SHP77 (cell line): ENCODE measurements at regions not wholly inside any gene's neighbourhood (a gene's known extent, or its start where the extent isn't known, plus 50 kb on each side); places are given as distances from the start of the nearest gene placed in this dataset.
"Not testable (repeated sequence)": the region's sequence is repeated elsewhere in the genome, so short reads cannot be mapped to it uniquely, and the experiment has no call there.

Experiments used
- DNase-seq, 2 experiments: peaks; one replicate each; lab custom pipeline; 2025; lab: John Stamatoyannopoulos, UW

DNA sequence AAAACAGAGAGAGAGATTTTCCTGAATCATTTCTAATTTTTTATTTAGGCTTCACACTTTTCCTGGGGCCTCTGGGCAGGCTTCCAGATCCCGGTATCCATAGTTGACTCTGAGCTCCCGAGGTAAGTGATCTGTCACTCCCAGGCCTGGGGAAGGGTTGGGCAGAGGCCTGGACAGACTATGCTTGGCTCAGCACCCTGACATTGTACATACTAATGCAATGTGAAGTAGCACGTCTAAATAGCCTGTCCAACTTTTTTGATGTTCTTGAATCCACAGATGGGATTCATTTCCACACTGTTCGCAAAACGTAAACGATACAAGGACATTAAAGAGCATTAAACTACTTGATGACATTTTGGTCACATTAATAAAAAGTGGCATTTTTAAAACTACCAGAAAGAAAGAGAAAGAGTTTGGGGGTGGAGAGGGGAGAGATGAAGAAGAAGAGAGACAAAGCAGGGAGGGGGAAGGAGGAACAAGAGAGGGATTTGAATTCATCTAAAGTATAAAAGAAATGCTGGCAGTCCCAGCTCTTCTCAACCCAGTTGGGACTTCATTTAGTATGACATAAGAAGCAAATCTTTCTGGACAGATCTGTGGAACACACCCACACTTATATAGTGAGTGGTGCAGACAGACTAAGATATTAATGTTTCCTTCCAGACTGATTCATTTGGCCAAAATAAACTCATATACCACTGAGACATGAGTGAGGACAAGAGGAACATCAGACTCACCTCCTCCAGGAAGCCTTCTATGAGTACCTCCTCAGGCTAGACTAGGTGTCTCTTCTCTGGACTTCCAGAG lies 514.2 kb downstream of the SOX6 start:
- no peak for DNase-seq

DNA sequence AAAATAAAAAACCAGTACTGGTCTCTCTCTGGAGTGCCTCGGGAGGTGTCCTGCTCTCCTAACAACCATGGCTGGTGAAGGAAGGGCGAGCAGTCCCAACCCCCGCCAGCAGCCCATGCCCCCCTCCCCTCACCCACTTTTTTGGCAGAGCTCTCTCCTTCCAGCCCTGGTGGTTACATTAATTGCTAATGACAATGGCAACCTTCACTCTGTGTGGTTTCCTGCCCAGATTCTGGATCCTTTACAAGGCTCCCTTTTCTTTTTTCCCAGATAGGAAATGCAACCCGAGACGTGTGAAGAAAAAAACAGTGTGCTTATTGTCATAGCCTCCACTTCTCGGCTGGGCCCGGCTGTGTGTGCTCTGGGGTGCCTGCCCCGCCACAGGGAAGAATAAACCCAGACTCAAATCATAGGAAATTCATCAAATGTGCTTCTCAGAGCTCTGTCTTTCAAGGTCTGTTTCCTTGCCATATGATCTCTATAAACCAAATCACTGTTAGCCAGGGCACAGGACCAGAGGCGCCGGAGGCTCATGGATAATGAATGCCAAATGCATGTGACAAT lies 513.0 kb downstream of the SOX6 start:
- DNase-seq, result no peak

- no peak for DNase-seq
Measured at GRCh38 chr11:15845261-15845660, 511.1 kb downstream of the SOX6 start.

DNA sequence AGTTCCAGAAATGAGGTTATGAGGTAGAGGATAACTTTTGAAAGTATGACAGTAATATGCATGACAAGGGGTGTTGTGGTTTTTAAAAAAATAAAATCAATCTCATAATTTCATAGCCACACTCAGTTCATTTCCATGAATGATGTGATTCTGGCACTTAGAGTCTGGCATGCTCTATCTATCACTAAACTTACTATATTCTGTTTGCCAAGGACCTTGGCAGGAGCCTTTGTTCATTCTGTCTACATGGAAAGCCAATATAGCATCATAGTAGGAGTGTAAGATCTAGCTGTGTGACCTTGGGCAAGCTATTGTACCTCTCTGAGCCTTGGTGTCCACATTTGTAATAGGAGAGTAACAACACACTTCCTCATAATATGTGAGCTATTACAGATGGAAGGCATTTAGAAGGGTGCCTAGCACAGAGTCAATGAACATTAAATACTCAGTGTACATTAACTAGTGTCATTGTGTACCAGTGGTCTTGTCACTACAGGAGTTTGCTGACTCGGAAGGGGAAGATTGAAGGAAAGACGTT lies 507.6 kb downstream of the SOX6 start:
- DNase-seq, result no peak

GRCh38 chr11:15849257-15849656 lies 507.1 kb downstream of the SOX6 start:
- no peak for DNase-seq

- not testable (repeated sequence) for DNase-seq
Measured at GRCh38 chr11:15850335-15850734, 506.0 kb downstream of the SOX6 start.

GRCh38 chr11:15851051-15851498 lies 505.3 kb downstream of the SOX6 start:
- no peak for DNase-seq

GRCh38 chr11:15852179-15852578 lies 504.2 kb downstream of the SOX6 start:
- DNase-seq, result no peak

DNA sequence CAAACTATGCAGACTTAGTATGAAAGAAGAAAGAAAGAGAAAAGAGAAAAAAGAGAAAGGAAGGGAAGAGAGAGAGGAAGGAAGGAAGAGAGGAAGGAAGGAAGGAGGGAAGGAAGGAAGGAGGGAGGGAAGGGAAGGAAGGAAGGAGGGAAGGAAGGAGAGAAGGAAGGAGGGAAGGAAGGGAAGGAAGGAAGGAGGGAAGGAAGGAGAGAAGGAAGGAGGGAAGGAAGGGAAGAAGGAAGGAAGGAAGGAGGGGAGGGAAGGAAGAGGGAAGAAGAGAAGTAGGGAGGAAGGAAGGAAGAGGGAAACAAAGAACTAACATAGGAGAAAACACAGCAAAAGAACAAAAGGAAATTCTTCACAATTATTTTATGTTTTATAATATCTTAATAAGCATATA lies 502.1 kb downstream of the SOX6 start:
- no peak for DNase-seq

- no peak for DNase-seq
Measured at GRCh38 chr11:15858881-15859280, 497.5 kb downstream of the SOX6 start.

GRCh38 chr11:15859411-15859810 lies 496.9 kb downstream of the SOX6 start:
- DNase-seq, result no peak

DNA sequence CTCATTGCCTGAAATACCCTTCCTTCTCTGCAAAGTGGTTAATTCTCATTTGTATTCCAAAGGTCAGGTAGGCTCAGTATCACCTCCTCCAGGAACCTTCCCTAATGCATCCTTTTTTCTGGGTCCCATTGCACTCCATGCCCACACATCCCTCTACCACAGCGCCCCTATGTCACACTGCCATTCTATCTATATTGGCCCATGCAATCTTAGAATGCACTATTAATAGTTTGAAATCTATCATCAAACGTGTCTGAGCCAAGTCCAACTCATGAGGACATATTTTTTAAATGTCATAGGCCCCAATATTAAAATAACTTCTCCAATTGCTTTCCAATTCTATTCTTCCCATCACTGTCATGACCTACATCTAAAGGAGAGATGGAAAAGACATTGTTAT lies 495.1 kb downstream of the SOX6 start:
- no peak for DNase-seq

- DNase-seq, result no peak
Measured at GRCh38 chr11:15863411-15863810, 492.9 kb downstream of the SOX6 start.

DNA sequence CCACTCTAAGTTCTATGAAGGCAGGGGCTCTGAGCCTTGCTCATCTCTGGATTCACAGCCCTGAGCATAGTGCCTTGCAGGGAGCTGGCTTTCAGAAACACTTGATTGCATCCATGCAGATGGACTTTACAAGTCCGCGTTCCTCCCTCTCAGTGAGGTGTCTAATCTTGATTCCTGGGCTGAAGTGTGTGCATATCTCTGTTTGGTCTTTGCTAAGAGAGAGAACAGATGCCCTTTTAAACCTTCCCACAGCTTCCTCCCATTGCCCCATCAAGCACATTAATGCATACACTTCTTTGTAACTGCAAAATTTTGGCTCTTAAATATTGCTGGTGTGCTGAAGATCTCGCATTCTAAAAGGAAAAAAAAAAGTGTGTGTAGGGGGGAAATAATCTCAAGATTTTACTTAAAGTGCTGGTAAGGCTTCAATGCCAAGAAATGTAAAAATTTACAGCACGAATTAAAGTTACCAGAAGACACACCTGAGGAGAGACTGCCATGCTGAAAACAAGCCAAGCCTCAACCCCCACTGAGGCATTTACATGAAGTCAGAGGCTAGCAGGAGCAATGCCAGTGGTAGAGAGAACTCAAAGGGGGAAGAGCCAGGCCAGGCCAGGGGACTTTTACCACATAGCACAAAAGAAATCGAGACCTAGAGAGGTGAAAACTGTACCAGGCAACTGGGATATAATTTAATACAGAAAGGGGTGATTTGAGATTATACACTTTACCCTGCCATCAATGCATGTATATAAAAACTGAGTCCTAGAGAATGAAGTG lies 492.1 kb downstream of the SOX6 start:
- DNase-seq, result no peak

DNA sequence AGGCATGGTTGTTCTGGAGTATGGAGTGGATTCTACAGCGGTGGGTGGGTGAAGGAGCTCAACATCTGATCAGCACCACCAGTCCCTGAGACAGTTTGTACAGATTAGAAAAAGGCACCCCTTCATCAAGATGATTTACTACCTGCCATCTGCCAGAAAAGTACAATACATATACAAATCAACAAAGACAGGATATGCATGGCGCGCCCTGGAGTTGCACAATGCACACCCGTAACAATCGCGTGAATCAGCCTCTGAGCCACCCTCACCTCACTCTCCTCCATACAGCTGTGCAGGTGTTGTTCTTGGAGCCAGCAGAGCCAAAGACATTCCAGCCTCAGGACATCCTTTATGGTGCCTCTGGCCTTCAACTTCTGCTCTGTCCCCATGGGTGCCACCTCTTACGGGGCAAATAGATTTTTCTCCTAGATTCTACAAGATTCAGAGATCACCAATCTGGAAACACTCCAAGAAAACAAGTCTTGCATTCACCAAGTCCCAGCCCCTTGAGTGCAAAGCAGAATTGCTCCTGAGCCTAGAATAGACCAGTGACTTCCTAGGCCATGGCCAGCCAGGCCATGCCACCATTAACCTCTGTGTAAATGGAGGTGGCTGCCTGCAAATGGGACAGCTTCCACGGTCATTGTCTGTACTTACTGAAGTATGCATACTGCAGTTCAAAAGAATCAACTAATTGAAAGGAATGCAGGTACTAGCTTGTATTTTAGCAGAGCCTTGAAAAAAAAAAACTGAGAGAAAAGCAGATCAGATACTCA lies 490.9 kb downstream of the SOX6 start:
- DNase-seq, result no peak

DNA sequence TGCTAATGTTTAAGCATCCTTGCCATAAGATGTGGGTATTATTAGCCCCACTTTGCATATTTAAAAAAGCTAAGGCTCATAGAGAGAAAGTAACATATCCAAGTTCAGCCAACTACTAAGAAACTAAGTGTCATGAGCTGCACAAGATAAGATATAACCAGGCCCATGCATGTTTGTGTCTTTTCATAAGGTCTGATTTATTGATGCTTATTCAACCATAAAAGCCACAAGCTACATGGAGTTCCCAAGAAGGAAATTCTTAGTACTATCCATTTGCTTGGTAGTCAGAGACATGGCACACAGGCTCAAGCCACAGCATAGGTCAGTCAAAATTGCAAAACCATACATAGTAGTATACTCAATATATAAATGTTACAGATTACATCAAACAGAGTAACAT lies 488.5 kb downstream of the SOX6 start:
- no peak for DNase-seq

- no peak for DNase-seq
Measured at GRCh38 chr11:15870911-15871310, 485.4 kb downstream of the SOX6 start.

DNA sequence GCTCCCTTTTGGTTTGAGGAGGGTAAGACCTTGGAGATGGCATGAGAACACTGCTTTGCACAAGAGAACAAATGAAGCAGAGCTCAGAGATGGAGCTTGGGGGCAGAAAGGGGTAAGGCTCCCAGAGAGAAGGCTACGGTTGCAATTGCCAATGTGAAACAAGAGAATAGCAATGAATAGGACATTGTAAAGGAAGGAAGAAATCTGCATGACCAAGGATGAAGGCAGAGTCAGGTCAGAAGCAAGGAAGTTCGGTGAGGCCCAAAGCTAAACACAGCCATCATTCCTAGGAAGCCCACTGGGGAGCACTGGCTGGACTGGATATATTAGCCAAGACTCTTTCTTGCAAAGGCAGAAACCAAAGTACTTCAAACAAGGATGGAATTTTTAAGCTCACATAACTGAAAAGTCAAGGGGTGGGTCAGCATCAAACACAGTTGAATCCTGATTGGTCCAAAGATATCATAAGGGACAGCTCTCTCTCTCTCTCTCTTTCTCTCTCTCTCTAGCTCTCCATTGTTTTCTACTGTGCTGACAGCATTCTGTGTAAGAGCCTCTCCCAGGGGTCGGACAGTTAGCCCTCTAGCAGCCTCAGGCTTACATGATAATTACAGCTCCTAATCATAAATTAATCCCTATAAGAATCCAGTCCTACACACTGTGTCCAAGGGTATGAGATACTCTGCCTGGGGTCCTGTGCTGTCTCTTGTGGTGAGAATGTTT lies 484.3 kb downstream of the SOX6 start:
- DNase-seq, result no peak

DNA sequence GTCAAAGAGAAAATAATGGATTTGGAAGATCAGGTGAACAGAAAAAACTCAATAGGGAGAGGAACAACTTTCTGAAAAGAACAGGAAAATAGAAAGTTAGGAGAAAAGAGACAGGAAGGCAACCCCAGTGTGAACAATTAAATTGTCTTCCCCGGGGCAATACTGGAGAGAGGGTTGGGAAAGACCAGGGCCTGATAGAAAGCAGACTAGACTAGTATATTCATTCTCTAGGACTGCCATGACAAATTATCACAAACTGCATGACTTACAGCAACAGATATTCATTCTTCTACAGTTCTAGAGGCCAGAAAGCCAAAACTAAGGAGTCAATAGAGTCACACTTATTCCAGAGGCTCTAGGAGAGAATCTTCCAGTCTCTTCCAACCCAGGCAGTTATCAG lies 482.8 kb downstream of the SOX6 start:
- DNase-seq, result no peak

- DNase-seq, result no peak
Measured at GRCh38 chr11:15874704-15875103, 481.6 kb downstream of the SOX6 start.

DNA sequence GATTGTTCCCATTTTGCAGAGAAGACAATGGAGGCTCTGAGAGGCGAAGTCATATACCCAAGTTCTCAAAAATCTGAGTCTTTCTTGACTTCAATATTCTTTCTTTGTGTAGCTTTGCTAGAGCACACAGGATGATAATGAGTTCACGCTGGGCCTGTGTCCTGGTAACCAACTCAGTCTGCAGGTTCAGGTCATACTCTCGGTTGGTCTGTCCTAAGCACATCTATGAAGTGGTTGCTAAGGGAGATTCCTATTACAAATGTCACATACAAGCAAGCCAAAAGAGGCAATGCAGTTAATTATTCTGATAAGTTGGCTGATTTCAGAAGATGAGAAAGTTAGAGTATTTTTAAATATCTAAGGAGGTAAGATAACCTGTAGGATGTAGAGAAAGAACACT lies 481.0 kb downstream of the SOX6 start:
- no peak for DNase-seq
